ENCODE measurements at regions not wholly inside any gene's neighbourhood (a gene's known extent, or its start where the extent isn't known, plus 50 kb on each side); places are given as distances from the start of the nearest gene placed in this dataset.

GRCh38 chr12:126879842-126880241 is 1387.1 kb upstream of the TMEM132C start:
- no peak for ATAC-seq (replicated peaks; ENCODE audit: extremely low read depth, poor library complexity, severe bottlenecking)

GRCh38 chr12:126883697-126884096 is 1383.3 kb upstream of the TMEM132C start:
- Mint-ChIP-seq H3K9me3 (no peaks in the 10 kb centered on the region), H3K27ac (ENCODE audit: low read depth) (no peak overlapping the region), H3K4me1 (no peaks in the 10 kb centered on the region), H3K4me3 (no peak overlapping the region), H3K27me3 (peaks cover 16% of the 10 kb centered on the region), H3K36me3 (ENCODE audit: insufficient read depth) (no peaks in the 10 kb centered on the region)
- ATAC-seq (replicated peaks; ENCODE audit: extremely low read depth, poor library complexity, severe bottlenecking): no peak
- DNase-seq (ENCODE audit: low spot score in 2 of 2): no peak

More at GRCh38 chr12:126879842-126880241, 1387.1 kb upstream of the TMEM132C start:
- no peaks in the 10 kb centered on the region for H3K36me3 Mint-ChIP-seq (ENCODE audit: insufficient read depth)
- H3K27me3 Mint-ChIP-seq: peaks cover 4% of the 10 kb centered on the region
- H3K4me1 Mint-ChIP-seq: no peaks in the 10 kb centered on the region
- H3K9me3 Mint-ChIP-seq: no peaks in the 10 kb centered on the region
- H3K4me3 Mint-ChIP-seq: no peak overlapping the region
- no peak for DNase-seq (ENCODE audit: low spot score in 2 of 2)
- H3K27ac Mint-ChIP-seq (ENCODE audit: low read depth): no peak overlapping the region

GRCh38 chr12:126889501-126889900 is 1377.5 kb upstream of the TMEM132C start:
- Mint-ChIP-seq H3K4me1 (no peaks in the 10 kb centered on the region), H3K27me3 (peaks cover 27% of the 10 kb centered on the region), H3K27ac (ENCODE audit: low read depth) (no peak overlapping the region), H3K36me3 (ENCODE audit: insufficient read depth) (no peaks in the 10 kb centered on the region), H3K4me3 (no peak overlapping the region), H3K9me3 (peaks cover 6% of the 10 kb centered on the region)
- ATAC-seq (replicated peaks; ENCODE audit: extremely low read depth, poor library complexity, severe bottlenecking): no peak
- no peak for DNase-seq (ENCODE audit: low spot score in 2 of 2)

GRCh38 chr12:126890097-126890496 is 1376.9 kb upstream of the TMEM132C start:
- H3K4me3 Mint-ChIP-seq: no peak overlapping the region
- ATAC-seq (replicated peaks; ENCODE audit: extremely low read depth, poor library complexity, severe bottlenecking) (no peak), DNase-seq (ENCODE audit: low spot score in 2 of 2) (no peak)
- no peak overlapping the region for H3K27ac Mint-ChIP-seq (ENCODE audit: low read depth)
- peaks cover 6% of the 10 kb centered on the region for H3K9me3 Mint-ChIP-seq
- H3K27me3 Mint-ChIP-seq: peaks cover 21% of the 10 kb centered on the region
- H3K4me1 Mint-ChIP-seq: no peaks in the 10 kb centered on the region
- no peaks in the 10 kb centered on the region for H3K36me3 Mint-ChIP-seq (ENCODE audit: insufficient read depth)

GRCh38 chr12:126891789-126892188 is 1375.2 kb upstream of the TMEM132C start:
- Mint-ChIP-seq H3K27me3 (peaks cover 12% of the 10 kb centered on the region), H3K9me3 (peaks cover 6% of the 10 kb centered on the region), H3K4me1 (no peaks in the 10 kb centered on the region), H3K36me3 (ENCODE audit: insufficient read depth) (no peaks in the 10 kb centered on the region), H3K27ac (ENCODE audit: low read depth) (no peak overlapping the region), H3K4me3 (no peak overlapping the region)
- no peak for ATAC-seq (replicated peaks; ENCODE audit: extremely low read depth, poor library complexity, severe bottlenecking)
- DNase-seq (ENCODE audit: low spot score in 2 of 2): no peak

GRCh38 chr12:126895951-126896913 is 1370.7 kb upstream of the TMEM132C start:
- Mint-ChIP-seq H3K27ac (ENCODE audit: low read depth) (no peak overlapping the region), H3K9me3 (peaks cover 6% of the 10 kb centered on the region), H3K4me1 (no peaks in the 10 kb centered on the region), H3K27me3 (peaks cover 12% of the 10 kb centered on the region), H3K36me3 (ENCODE audit: insufficient read depth) (no peaks in the 10 kb centered on the region), H3K4me3 (no peak overlapping the region)
- no peak for ATAC-seq (replicated peaks; ENCODE audit: extremely low read depth, poor library complexity, severe bottlenecking)
- no peak for DNase-seq (ENCODE audit: low spot score in 2 of 2)

- ATAC-seq (replicated peaks; ENCODE audit: extremely low read depth, poor library complexity, severe bottlenecking) (no peak), DNase-seq (ENCODE audit: low spot score in 2 of 2) (no peak)
- Mint-ChIP-seq H3K27me3 (peaks cover 3% of the 10 kb centered on the region), H3K4me1 (no peaks in the 10 kb centered on the region), H3K9me3 (peaks cover 1% of the 10 kb centered on the region), H3K4me3 (no peak overlapping the region), H3K36me3 (ENCODE audit: insufficient read depth) (no peaks in the 10 kb centered on the region), H3K27ac (ENCODE audit: low read depth) (no peak overlapping the region)
Observed at GRCh38 chr12:126897102-126897501, 1369.9 kb upstream of the TMEM132C start.

GRCh38 chr12:126897778-126898177 is 1369.2 kb upstream of the TMEM132C start:
- Mint-ChIP-seq H3K4me1 (no peaks in the 10 kb centered on the region), H3K36me3 (ENCODE audit: insufficient read depth) (no peaks in the 10 kb centered on the region), H3K9me3 (no peaks in the 10 kb centered on the region), H3K27ac (ENCODE audit: low read depth) (no peak overlapping the region), H3K4me3 (no peak overlapping the region), H3K27me3 (no peaks in the 10 kb centered on the region)
- no peak for DNase-seq (ENCODE audit: low spot score in 2 of 2)
- no peak for ATAC-seq (replicated peaks; ENCODE audit: extremely low read depth, poor library complexity, severe bottlenecking)

- Mint-ChIP-seq H3K9me3 (no peaks in the 10 kb centered on the region), H3K36me3 (ENCODE audit: insufficient read depth) (no peaks in the 10 kb centered on the region), H3K4me1 (no peaks in the 10 kb centered on the region), H3K27me3 (no peaks in the 10 kb centered on the region), H3K4me3 (no peak overlapping the region), H3K27ac (ENCODE audit: low read depth) (no peak overlapping the region)
- DNase-seq (ENCODE audit: low spot score in 2 of 2) (no peak), ATAC-seq (replicated peaks; ENCODE audit: extremely low read depth, poor library complexity, severe bottlenecking) (no peak)
Observed at GRCh38 chr12:126898562-126898961, 1368.4 kb upstream of the TMEM132C start.

- no peaks in the 10 kb centered on the region for H3K9me3 Mint-ChIP-seq
- no peaks in the 10 kb centered on the region for H3K4me1 Mint-ChIP-seq
- ATAC-seq (replicated peaks; ENCODE audit: extremely low read depth, poor library complexity, severe bottlenecking): no peak
- DNase-seq (ENCODE audit: low spot score in 2 of 2): no peak
- no peak overlapping the region for H3K4me3 Mint-ChIP-seq
- no peaks in the 10 kb centered on the region for H3K27me3 Mint-ChIP-seq
- H3K27ac Mint-ChIP-seq (ENCODE audit: low read depth): no peak overlapping the region
- no peaks in the 10 kb centered on the region for H3K36me3 Mint-ChIP-seq (ENCODE audit: insufficient read depth)
Observed at GRCh38 chr12:126899926-126900792, 1366.8 kb upstream of the TMEM132C start.

- Mint-ChIP-seq H3K4me1 (no peaks in the 10 kb centered on the region), H3K36me3 (ENCODE audit: insufficient read depth) (no peaks in the 10 kb centered on the region), H3K9me3 (no peaks in the 10 kb centered on the region), H3K4me3 (no peak overlapping the region), H3K27me3 (peaks cover 7% of the 10 kb centered on the region), H3K27ac (ENCODE audit: low read depth) (no peak overlapping the region)
- no peak for ATAC-seq (replicated peaks; ENCODE audit: extremely low read depth, poor library complexity, severe bottlenecking)
- no peak for DNase-seq (ENCODE audit: low spot score in 2 of 2)
Observed at GRCh38 chr12:126903027-126903876, 1363.7 kb upstream of the TMEM132C start.

GRCh38 chr12:126905752-126906151 is 1361.2 kb upstream of the TMEM132C start:
- Mint-ChIP-seq H3K27me3 (peaks cover 16% of the 10 kb centered on the region), H3K4me1 (no peaks in the 10 kb centered on the region), H3K36me3 (ENCODE audit: insufficient read depth) (no peaks in the 10 kb centered on the region), H3K9me3 (no peaks in the 10 kb centered on the region), H3K27ac (ENCODE audit: low read depth) (no peak overlapping the region), H3K4me3 (no peak overlapping the region)
- ATAC-seq (replicated peaks; ENCODE audit: extremely low read depth, poor library complexity, severe bottlenecking): no peak
- no peak for DNase-seq (ENCODE audit: low spot score in 2 of 2)
